K562 (cell line): ENCODE measurements at regions not wholly inside any gene's neighbourhood (a gene's known extent, or its start where the extent isn't known, plus 50 kb on each side); places are given as distances from the start of the nearest gene placed in this dataset.

Experiments
- ATAC-seq: fragments of 200-7000 bp; cut with Tn5 transposase; 3 replicates; pipeline ENCODE4 v1.9.1; 2020; ENCODE audit warnings: moderate library complexity
- BruUV-seq: library from RNA; stranded (reverse); fragments of 400-500 nt; replicated peaks from 2 replicates; lab custom pipeline; 2021; lab: Mats Ljungman, UMichigan
- CTCF ChIA-PET: fragments of 300-600 bp; formaldehyde crosslinking; extraction: SDS; loops from one replicate; lab custom pipeline; 2021; ENCODE audit warnings: low intra/inter-chr PET ratio; lab: Yijun Ruan, JAX
- POLR2A ChIA-PET: fragments of 300-600, 350-650 bp; sonication (Branson Sonifier 250); formaldehyde crosslinking; extraction: SDS; loops from one replicate; lab custom pipeline; 2021; ENCODE audit warnings: antibody characterized with exemption, inconsistent platforms; lab: Yijun Ruan, JAX
- DNase-seq, 4 experiments: peaks; one replicate each; pipeline versions ENCODE4 v3.0.0 to v3.0.0-alpha.2; 2011 to 2018; ENCODE audit warnings: low spot score in 3 of 4, mixed read lengths in 3 of 4; ENCODE audit errors: extremely low read depth in 1 of 4
- FAIRE-seq: peaks from 2 replicates; lab custom pipeline; 2011; peaks lifted over from hg19 to GRCh38; lab: Jason Lieb, UNC
- H2AFZ ChIP-seq: 2 replicates; pipeline ENCODE4 v1.6.0; 2011; ENCODE audit warnings: low read depth, low read length, control low read depth, inconsistent platforms
- H3K27ac ChIP-seq: fragments of 200-600 bp; 3 replicates; pipeline ENCODE4 v1.8.0; 2011; ENCODE audit warnings: low read depth, mild to moderate bottlenecking, control low read depth, inconsistent platforms, low read length, moderate library complexity, mixed read lengths; ENCODE audit errors: extremely low read depth
- H3K27me3 ChIP-seq, 2 experiments: fragments of 300-600 bp in 1 of 2; 2 replicates in 1 of 2; 3 replicates in 1 of 2; pipeline versions ENCODE4 v1.6.0 to v1.8.0; 2011; ENCODE audit warnings: inconsistent platforms in 2 of 2, low read length in 2 of 2, mild to moderate bottlenecking in 1 of 2, mixed read lengths in 1 of 2, moderate library complexity in 1 of 2; ENCODE audit not compliant: control insufficient read depth in 2 of 2, insufficient read depth in 2 of 2
- H3K36me3 ChIP-seq: fragments of 300-600 bp; 3 replicates; pipeline ENCODE4 v1.8.0; 2011; ENCODE audit warnings: mild to moderate bottlenecking, low read length, inconsistent platforms; ENCODE audit not compliant: control insufficient read depth, insufficient read depth
- H3K4me1 ChIP-seq, 2 experiments: fragments of 200-600 bp in 1 of 2; replicated peaks in 1 of 2; 2 replicates in 1 of 2; 3 replicates in 1 of 2; pipeline versions ENCODE4 v1.5.1 to v1.8.0; 2011; ENCODE audit warnings: inconsistent platforms in 2 of 2, low read length in 2 of 2, mild to moderate bottlenecking in 1 of 2, mixed read lengths in 1 of 2, moderate library complexity in 1 of 2; ENCODE audit not compliant: control insufficient read depth in 2 of 2, insufficient read depth in 2 of 2
- H3K4me2 ChIP-seq: 2 replicates; pipeline ENCODE4 v1.6.1; 2011; ENCODE audit warnings: low read length, control low read depth, inconsistent platforms, mixed read lengths; ENCODE audit not compliant: insufficient read depth
- H3K4me3 ChIP-seq: fragments of 200-600 bp; sonication (generic), shearing (Covaris generic); 2 replicates; pipeline ENCODE4 v1.5.1; 2016; ENCODE audit warnings: control low read depth, inconsistent platforms
- H3K79me2 ChIP-seq: fragments of 200-600 bp; 3 replicates; pipeline ENCODE4 v1.8.0; 2011; ENCODE audit warnings: low read length, inconsistent platforms; ENCODE audit not compliant: control insufficient read depth, insufficient read depth
- H3K9ac ChIP-seq, 2 experiments: 2 replicates each; pipeline versions ENCODE4 v1.6.0 to v1.6.1; 2011; ENCODE audit warnings: low read depth in 2 of 2, low read length in 2 of 2, control low read depth in 1 of 2, inconsistent platforms in 1 of 2, mild to moderate bottlenecking in 1 of 2, mixed read lengths in 1 of 2; ENCODE audit not compliant: insufficient read depth in 1 of 2
- H3K9me1 ChIP-seq: one replicate; pipeline ENCODE4 v1.6.0; 2011; ENCODE audit warnings: inconsistent platforms, mild to moderate bottlenecking, low read length, moderate library complexity; ENCODE audit not compliant: control insufficient read depth, insufficient read depth
- H3K9me3 ChIP-seq: replicated peaks from 2 replicates; pipeline ENCODE4 v1.5.1; 2011; ENCODE audit warnings: low read depth, low read length, inconsistent platforms; ENCODE audit not compliant: control insufficient read depth, insufficient read depth
- H4K20me1 ChIP-seq: replicated peaks from 2 replicates; pipeline ENCODE4 v1.6.1; 2011; ENCODE audit warnings: low read length, inconsistent platforms, mixed read lengths; ENCODE audit not compliant: control insufficient read depth, insufficient read depth
- CBFA2T3 ChIP-seq: fragments of 450-650 bp; IDR thresholded peaks from 2 replicates; pipeline ENCODE4 v1.6.1; 2017
- ELF2 ChIP-seq: fragments of 250-450 bp; sonication (Bioruptor Pico); IDR thresholded peaks from 2 replicates; pipeline ENCODE4 v1.5.0; 2021; ENCODE audit warnings: mild to moderate bottlenecking
- FOXK1 ChIP-seq: sonication (generic); formaldehyde crosslinking; IDR thresholded peaks from 2 replicates; pipeline ENCODE4 v1.8.0; 2022; ENCODE audit warnings: missing genetic modification reagents, mild to moderate bottlenecking, borderline replicate concordance
- ILF3 ChIP-seq: fragments of 450-650 bp; IDR thresholded peaks from 2 replicates; pipeline ENCODE4 v1.6.1; 2018; ENCODE audit warnings: antibody characterized with exemption, mild to moderate bottlenecking, moderate library complexity, borderline replicate concordance
- NCOR1 ChIP-seq: fragments of 450-650 bp; IDR thresholded peaks from 2 replicates; pipeline ENCODE4 v1.6.1; 2016; ENCODE audit warnings: mild to moderate bottlenecking, moderate library complexity
- NFATC3 ChIP-seq: fragments of 450-650 bp; IDR thresholded peaks from 2 replicates; pipeline ENCODE4 v1.6.1; 2017; ENCODE audit warnings: mild to moderate bottlenecking
- NFRKB ChIP-seq: fragments of 450-650 bp; IDR thresholded peaks from 2 replicates; pipeline ENCODE4 v1.6.1; 2016; ENCODE audit warnings: low read depth
- PHB ChIP-seq: fragments of 250-450 bp; sonication (Bioruptor Pico); IDR thresholded peaks from 2 replicates; pipeline ENCODE4 v1.5.0; 2021
- PRPF4 ChIP-seq: fragments of 200-400 bp; formaldehyde crosslinking; IDR thresholded peaks from one replicate; pipeline ENCODE4 v1.6.1; 2017; ENCODE audit warnings: low read length, low read depth, mild to moderate bottlenecking; ENCODE audit not compliant: insufficient read depth, poor library complexity, severe bottlenecking
- RBM25 ChIP-seq: fragments of 200-400 bp; formaldehyde crosslinking; IDR thresholded peaks from 2 replicates; pipeline ENCODE4 v1.6.1; 2018; ENCODE audit warnings: low read length, low read depth, moderate library complexity; ENCODE audit not compliant: severe bottlenecking
- SP1 ChIP-seq: sonication (generic); formaldehyde crosslinking; IDR thresholded peaks from 2 replicates; pipeline ENCODE4 v1.8.1; 2022; ENCODE audit warnings: mild to moderate bottlenecking, missing genetic modification reagents
- TRIM28 ChIP-seq: fragments of 450-650 bp; IDR thresholded peaks from 2 replicates; pipeline ENCODE4 v1.6.1; 2017
- ZBTB8A ChIP-seq: fragments of 450-650 bp; IDR thresholded peaks from 2 replicates; pipeline ENCODE4 v1.6.1; 2018; ENCODE audit warnings: mild to moderate bottlenecking, moderate library complexity; ENCODE audit not compliant: partially characterized antibody
- WGBS: fragments of 100-300 bp; shearing (Covaris generic); methylation state at CpG from one replicate; pipeline ENCODE4 v1.1.6; 2016; ENCODE audit warnings: low coverage, mixed read lengths; ENCODE audit not compliant: insufficient coverage; ENCODE audit errors: missing lambda C conversion rate; 5-methylcytosine and 5-hydroxymethylcytosine counted together
- in situ Hi-C: fragments of 300-500 bp; cut with MboI; formaldehyde crosslinking; loops from 4 replicates; pipeline ENCODE4 v1.15.0; 2018; ENCODE audit warnings: inconsistent platforms, mixed read lengths
- intact Hi-C: fragments of 100-400 bp; cut with micrococcal nuclease; formaldehyde crosslinking; loops from 2 replicates; pipeline ENCODE4 v1.14.2; 2022
- TF ChIP-seq, protein P1 (sequence below): sonication (generic); formaldehyde crosslinking; IDR thresholded peaks from 2 replicates; pipeline ENCODE4 v1.8.1; 2023; ENCODE audit warnings: mild to moderate bottlenecking, missing genetic modification reagents
- TF ChIP-seq, protein P2 (sequence below): sonication (generic); formaldehyde crosslinking; IDR thresholded peaks from 2 replicates; pipeline ENCODE4 v1.5.0; 2020; ENCODE audit warnings: missing genetic modification reagents
- TF ChIP-seq, protein P3 (sequence below): fragments of 200-800 bp; sonication (Bioruptor generic); IDR thresholded peaks from 2 replicates; pipeline ENCODE4 v1.6.1; 2017; ENCODE audit warnings: missing genetic modification characterization, missing compliant biosample characterization
- TF ChIP-seq, protein P4 (sequence below): IDR thresholded peaks from 2 replicates; pipeline ENCODE4 v1.6.1; 2012; ENCODE audit warnings: low read depth, low read length, improper control_type of control experiment, borderline replicate concordance

DNA sequence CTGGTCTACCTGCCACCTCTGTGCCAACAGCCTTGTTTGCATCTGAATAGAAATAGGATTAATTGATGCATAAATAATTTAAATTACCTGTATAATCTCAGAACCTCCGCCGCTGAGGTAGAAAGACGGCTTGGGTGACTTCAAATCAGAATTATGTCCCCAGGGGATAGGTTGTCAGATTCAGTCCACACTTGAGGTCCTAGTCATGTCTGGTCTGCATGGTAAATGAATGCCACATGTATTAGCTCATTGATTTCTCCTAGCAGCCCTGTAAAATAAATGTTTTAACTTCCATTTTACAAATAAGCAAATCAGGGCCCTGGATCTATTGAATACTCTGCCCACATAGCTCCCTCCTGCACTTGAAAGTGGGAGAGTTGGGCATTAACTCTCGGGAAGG is 368.0 kb upstream of the WWC1 start:
- TF ChIP-seq, protein P1, sequence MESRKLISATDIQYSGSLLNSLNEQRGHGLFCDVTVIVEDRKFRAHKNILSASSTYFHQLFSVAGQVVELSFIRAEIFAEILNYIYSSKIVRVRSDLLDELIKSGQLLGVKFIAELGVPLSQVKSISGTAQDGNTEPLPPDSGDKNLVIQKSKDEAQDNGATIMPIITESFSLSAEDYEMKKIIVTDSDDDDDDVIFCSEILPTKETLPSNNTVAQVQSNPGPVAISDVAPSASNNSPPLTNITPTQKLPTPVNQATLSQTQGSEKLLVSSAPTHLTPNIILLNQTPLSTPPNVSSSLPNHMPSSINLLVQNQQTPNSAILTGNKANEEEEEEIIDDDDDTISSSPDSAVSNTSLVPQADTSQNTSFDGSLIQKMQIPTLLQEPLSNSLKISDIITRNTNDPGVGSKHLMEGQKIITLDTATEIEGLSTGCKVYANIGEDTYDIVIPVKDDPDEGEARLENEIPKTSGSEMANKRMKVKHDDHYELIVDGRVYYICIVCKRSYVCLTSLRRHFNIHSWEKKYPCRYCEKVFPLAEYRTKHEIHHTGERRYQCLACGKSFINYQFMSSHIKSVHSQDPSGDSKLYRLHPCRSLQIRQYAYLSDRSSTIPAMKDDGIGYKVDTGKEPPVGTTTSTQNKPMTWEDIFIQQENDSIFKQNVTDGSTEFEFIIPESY (CRISPR knock-in tag) = no peak
- TF ChIP-seq PHB (CRISPR knock-in tag) = no peak
- no peak for TF ChIP-seq TRIM28
- no peak for TF ChIP-seq SP1 (CRISPR knock-in tag)
- TF ChIP-seq FOXK1 (CRISPR knock-in tag) = no peak
- no peak for TF ChIP-seq NCOR1
- TF ChIP-seq ILF3 = no peak
- TF ChIP-seq PRPF4 = no peak
- TF ChIP-seq, protein P2, sequence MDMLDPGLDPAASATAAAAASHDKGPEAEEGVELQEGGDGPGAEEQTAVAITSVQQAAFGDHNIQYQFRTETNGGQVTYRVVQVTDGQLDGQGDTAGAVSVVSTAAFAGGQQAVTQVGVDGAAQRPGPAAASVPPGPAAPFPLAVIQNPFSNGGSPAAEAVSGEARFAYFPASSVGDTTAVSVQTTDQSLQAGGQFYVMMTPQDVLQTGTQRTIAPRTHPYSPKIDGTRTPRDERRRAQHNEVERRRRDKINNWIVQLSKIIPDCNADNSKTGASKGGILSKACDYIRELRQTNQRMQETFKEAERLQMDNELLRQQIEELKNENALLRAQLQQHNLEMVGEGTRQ (CRISPR knock-in tag) = no peak
- no peak for TF ChIP-seq NFRKB
- no peak for TF ChIP-seq ZBTB8A
- TF ChIP-seq RBM25 = no peak
- TF ChIP-seq, protein P3, sequence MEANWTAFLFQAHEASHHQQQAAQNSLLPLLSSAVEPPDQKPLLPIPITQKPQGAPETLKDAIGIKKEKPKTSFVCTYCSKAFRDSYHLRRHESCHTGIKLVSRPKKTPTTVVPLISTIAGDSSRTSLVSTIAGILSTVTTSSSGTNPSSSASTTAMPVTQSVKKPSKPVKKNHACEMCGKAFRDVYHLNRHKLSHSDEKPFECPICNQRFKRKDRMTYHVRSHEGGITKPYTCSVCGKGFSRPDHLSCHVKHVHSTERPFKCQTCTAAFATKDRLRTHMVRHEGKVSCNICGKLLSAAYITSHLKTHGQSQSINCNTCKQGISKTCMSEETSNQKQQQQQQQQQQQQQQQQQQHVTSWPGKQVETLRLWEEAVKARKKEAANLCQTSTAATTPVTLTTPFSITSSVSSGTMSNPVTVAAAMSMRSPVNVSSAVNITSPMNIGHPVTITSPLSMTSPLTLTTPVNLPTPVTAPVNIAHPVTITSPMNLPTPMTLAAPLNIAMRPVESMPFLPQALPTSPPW (CRISPR knock-in tag) = no peak
- no peak for TF ChIP-seq ELF2
- no peak for TF ChIP-seq NFATC3
- no peak for TF ChIP-seq CBFA2T3
- TF ChIP-seq, protein P4, sequence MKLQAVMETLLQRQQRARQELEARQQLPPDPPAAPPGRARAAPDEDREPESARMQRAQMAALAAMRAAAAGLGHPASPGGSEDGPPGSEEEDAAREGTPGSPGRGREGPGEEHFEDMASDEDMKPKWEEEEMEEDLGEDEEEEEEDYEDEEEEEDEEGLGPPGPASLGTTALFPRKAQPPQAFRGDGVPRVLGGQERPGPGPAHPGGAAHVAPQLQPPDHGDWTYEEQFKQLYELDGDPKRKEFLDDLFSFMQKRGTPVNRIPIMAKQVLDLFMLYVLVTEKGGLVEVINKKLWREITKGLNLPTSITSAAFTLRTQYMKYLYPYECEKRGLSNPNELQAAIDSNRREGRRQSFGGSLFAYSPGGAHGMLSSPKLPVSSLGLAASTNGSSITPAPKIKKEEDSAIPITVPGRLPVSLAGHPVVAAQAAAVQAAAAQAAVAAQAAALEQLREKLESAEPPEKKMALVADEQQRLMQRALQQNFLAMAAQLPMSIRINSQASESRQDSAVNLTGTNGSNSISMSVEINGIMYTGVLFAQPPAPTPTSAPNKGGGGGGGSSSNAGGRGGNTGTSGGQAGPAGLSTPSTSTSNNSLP = no peak
- WGBS = 0% methylated on average over 4 of the region's 4 CpGs
- Histone ChIP-seq H2AFZ (no peak overlapping the region), H3K9me1 (no peaks in the 10 kb centered on the region), H3K4me3 (no peak overlapping the region), H3K79me2 (no peaks in the 10 kb centered on the region), H3K27me3 (no peaks in the 10 kb centered on the region), H3K36me3 (no peaks in the 10 kb centered on the region), H4K20me1 (no peaks in the 10 kb centered on the region), H3K4me2 (no peak overlapping the region), H3K27ac (no peak overlapping the region), H3K9ac (no peak overlapping the region), H3K4me1 (no peaks in the 10 kb centered on the region), H3K9me3 (no peaks in the 10 kb centered on the region)
- ATAC-seq (no peak), DNase-seq (no peak), FAIRE-seq (no peak)
- POLR2A ChIA-PET = no interaction called here
- no TSS peak for BruUV-seq
- in situ Hi-C loops = no loop called here
- intact Hi-C loops = no loop called here
- CTCF ChIA-PET = no interaction called here
